ENCODE measurements at regions not wholly inside any gene's neighbourhood (a gene's known extent, or its start where the extent isn't known, plus 50 kb on each side); places are given as distances from the start of the nearest gene placed in this dataset.

DNA sequence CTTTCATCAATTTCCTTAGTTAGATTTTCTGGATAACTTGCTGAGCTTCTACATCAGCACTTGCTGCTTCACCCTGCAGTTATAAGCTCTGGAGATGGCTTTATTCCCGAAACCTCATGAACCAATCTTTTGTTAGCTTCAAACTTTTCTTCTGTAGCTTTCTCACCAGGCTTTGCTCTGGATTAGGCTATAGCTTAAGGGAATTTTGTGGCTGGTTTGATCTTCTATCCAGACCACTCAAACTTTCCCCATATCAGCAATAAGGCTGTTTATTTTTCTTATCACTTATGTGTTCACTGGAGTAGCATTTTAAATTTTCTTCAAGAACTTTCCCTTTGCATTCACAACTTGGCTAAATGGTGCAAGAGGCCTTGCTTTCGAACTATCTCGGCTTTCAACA is 1173.5 kb upstream of the NUDT12 start:
- CTCF ChIA-PET: no interaction called here

DNA sequence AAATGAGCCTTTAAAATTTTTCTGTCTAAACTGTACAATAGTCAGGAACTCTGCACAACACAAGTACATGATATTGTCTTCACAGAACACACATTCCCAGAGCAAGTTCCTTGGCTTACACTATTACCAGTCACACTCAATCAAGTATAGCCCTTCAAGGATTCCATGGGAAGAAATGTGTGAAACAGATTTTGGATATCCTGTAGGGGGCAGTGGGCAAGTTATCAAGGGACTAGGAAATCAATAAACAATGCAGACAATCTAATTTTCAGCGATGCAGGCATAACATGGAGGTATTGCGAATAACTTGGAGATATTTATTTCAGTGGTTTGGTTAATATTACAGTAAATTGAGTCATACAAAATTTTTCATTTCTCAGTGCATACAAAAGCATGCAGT is 1171.5 kb upstream of the NUDT12 start:
- Mint-ChIP-seq H3K4me1 (no peaks in the 10 kb centered on the region), H3K9me3 (ENCODE audit: low read depth) (peaks cover 7% of the 10 kb centered on the region), H3K27ac (no peak overlapping the region), H3K4me3 (no peak overlapping the region), H3K36me3 (ENCODE audit: low read depth) (no peaks in the 10 kb centered on the region), H3K27me3 (no peaks in the 10 kb centered on the region)
- intact Hi-C loops (cut with DNase I, micrococcal nuclease): no loop called here
- ChIA-PET CTCF (no interaction called here), POLR2A (no interaction called here)
- DNase-seq (no peak), ATAC-seq (no peak)

More for the DNA sequence above, 1173.5 kb upstream of the NUDT12 start:
- Mint-ChIP-seq H3K36me3 (ENCODE audit: low read depth) (no peaks in the 10 kb centered on the region), H3K9me3 (ENCODE audit: low read depth) (peaks cover 4% of the 10 kb centered on the region), H3K4me1 (no peaks in the 10 kb centered on the region), H3K27me3 (no peaks in the 10 kb centered on the region), H3K4me3 (no peak overlapping the region), H3K27ac (no peak overlapping the region)
- intact Hi-C loops (cut with DNase I, micrococcal nuclease): no loop called here
- POLR2A ChIA-PET: no interaction called here
- DNase-seq: no peak
- ATAC-seq: no peak

DNA sequence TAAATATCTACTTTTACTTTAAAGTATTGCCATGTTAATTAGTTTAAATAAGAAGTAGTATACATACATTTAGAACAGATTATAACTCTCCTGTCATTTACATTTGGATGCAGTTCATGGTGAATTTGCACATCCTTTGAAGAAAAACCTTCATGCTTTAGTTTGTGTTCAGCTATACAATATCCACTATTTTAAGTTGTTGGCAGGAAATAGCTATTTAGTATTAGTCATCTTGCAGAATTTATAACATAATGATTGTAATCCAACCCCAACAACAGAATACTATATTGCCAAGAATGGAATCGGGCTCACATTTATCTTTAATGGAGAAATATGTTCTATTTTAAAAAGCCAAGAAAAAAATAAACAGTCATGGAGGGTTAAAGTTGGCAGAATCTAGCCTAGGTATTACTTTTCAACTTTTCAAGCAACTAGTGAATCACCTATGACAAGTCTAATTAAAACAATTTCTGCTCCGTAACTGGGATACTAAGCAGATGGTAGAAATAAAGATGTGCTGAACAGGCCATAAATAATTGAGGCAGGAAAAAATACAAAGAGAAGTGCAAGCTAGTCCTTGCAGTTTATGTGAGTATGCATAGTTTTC is 1170.6 kb upstream of the NUDT12 start:
- Mint-ChIP-seq H3K4me1 (no peaks in the 10 kb centered on the region), H3K27me3 (no peaks in the 10 kb centered on the region), H3K27ac (no peak overlapping the region), H3K9me3 (ENCODE audit: low read depth) (peaks cover 8% of the 10 kb centered on the region), H3K4me3 (no peak overlapping the region), H3K36me3 (ENCODE audit: low read depth) (no peaks in the 10 kb centered on the region)
- DNase-seq (no peak), ATAC-seq (no peak)
- intact Hi-C loops (cut with DNase I, micrococcal nuclease): no loop called here
- ChIA-PET CTCF (no interaction called here), POLR2A (no interaction called here)

DNA sequence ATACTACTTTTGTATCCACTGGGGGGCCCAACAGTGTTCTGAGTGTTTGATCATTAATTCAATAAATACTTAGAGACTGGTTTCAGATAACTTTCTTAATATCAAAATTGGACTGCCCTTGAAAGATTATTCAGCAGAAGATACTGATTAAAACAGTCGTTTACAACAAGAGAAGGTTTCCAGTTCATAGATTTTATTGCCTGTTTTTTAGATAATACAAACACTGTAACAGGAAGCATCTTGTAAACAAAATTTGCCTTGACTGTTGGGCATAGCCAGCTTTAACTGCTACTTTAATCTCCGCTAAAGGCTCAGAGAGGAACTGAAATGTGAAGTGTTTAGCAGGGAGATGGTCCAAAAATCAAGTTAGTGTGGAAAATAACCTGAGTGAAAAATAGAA is 1168.7 kb upstream of the NUDT12 start:
- POLR2A ChIA-PET: no interaction called here
- CTCF ChIA-PET: no interaction called here
- no peak for ATAC-seq
- intact Hi-C loops (cut with DNase I, micrococcal nuclease): no loop called here
- Mint-ChIP-seq H3K4me3 (no peak overlapping the region), H3K4me1 (no peaks in the 10 kb centered on the region), H3K36me3 (ENCODE audit: low read depth) (no peaks in the 10 kb centered on the region), H3K9me3 (ENCODE audit: low read depth) (peaks cover 9% of the 10 kb centered on the region), H3K27me3 (no peaks in the 10 kb centered on the region), H3K27ac (no peak overlapping the region)
- no peak for DNase-seq

DNA sequence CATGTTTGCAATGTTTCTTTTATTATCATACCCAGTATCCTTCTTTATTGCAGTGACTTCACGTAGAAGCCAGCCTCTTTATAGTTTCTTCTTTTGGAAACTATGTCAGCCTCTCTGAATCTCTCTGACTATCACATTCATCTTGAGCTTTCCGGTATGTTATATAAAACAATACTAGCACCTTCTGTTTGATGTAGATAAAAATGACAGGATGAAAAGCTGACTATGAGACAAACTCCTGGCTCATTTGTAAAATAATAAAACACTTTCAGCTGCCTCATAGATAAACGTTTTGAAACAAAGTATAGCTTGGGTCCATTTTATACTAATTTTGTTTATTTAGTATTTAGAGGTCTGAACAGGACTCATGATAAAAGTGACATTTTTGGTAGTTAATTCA is 1145.4 kb upstream of the NUDT12 start:
- POLR2A ChIA-PET: no interaction called here
- no peaks in the 10 kb centered on the region for H3K4me1 Mint-ChIP-seq
- no peaks in the 10 kb centered on the region for H3K27me3 Mint-ChIP-seq
- intact Hi-C loops (cut with DNase I, micrococcal nuclease): no loop called here
- ATAC-seq: no peak
- no peak overlapping the region for H3K27ac Mint-ChIP-seq
- H3K36me3 Mint-ChIP-seq (ENCODE audit: low read depth): no peaks in the 10 kb centered on the region
- no peak overlapping the region for H3K4me3 Mint-ChIP-seq
- H3K9me3 Mint-ChIP-seq (ENCODE audit: low read depth): peaks cover 11% of the 10 kb centered on the region
- DNase-seq: no peak
- CTCF ChIA-PET: no interaction called here

DNA sequence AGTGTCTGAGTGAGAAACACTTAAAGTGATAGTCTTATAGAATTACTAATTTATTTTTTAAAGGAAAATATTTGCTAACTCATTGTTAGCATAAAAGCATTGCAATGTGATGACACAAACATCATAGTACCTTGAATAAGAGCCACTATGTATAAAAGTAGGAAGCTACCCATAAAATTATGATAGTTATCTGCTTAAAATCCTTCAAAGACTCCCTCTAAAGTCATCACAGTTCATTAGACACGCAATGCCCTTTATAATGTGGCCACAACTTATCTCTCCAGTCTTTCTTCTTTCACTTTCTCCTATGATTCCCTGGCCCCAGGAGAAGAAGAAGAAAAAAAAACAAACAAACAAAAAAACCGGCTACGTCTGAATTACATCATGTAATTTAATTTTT is 1144.0 kb upstream of the NUDT12 start:
- POLR2A ChIA-PET: no interaction called here
- no peak for DNase-seq
- Mint-ChIP-seq H3K4me1 (no peaks in the 10 kb centered on the region), H3K27ac (no peak overlapping the region), H3K36me3 (ENCODE audit: low read depth) (no peaks in the 10 kb centered on the region), H3K9me3 (ENCODE audit: low read depth) (peaks cover 6% of the 10 kb centered on the region), H3K4me3 (no peak overlapping the region), H3K27me3 (no peaks in the 10 kb centered on the region)
- intact Hi-C loops (cut with DNase I, micrococcal nuclease): no loop called here
- CTCF ChIA-PET: no interaction called here
- ATAC-seq: no peak

DNA sequence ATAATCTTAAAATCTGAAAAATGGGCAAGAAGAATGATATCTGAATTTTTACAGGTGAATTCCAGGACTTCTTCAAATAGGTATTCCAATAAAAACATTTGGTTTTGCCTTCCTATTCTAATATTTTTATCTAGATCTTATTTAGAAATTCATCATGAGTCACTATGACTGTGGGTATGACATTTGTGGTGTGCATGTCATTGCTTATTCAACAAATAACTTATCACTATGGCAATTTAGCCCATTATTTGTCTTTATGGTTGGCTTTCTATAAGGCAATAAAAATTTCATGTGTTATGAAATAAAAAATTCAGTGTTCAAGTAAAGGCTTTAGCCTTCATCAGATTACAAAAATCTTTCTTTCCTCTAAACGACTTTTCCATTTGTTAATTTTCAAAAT is 1139.6 kb upstream of the NUDT12 start:
- H3K4me3 Mint-ChIP-seq: no peak overlapping the region
- H3K36me3 Mint-ChIP-seq (ENCODE audit: low read depth): no peaks in the 10 kb centered on the region
- intact Hi-C loops (cut with DNase I, micrococcal nuclease): no loop called here
- H3K27me3 Mint-ChIP-seq: no peaks in the 10 kb centered on the region
- ATAC-seq: no peak
- no peaks in the 10 kb centered on the region for H3K4me1 Mint-ChIP-seq
- no peak for DNase-seq
- peaks cover 18% of the 10 kb centered on the region for H3K9me3 Mint-ChIP-seq (ENCODE audit: low read depth)
- CTCF ChIA-PET: no interaction called here
- H3K27ac Mint-ChIP-seq: no peak overlapping the region
- POLR2A ChIA-PET: no interaction called here

DNA sequence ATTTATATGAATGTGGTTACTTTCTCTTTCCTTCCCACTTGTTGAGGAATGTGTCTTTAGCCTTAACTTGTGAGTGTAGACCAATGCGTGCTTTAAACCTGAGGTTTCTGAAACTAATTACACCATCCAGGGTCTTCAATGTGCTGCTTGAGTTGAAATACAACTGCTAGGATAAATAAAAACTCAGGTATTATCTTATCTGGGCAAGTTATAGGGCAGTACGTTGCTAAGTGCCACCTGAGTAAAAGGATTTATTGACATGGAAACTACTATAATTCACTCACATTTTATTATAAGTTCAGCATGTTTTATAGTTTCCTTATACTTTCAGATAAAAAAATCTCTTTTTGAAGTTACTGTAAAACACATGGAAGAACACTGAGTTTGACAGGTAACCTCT is 1136.8 kb upstream of the NUDT12 start:
- ChIA-PET POLR2A (no interaction called here), CTCF (no interaction called here)
- no peak for ATAC-seq

DNA sequence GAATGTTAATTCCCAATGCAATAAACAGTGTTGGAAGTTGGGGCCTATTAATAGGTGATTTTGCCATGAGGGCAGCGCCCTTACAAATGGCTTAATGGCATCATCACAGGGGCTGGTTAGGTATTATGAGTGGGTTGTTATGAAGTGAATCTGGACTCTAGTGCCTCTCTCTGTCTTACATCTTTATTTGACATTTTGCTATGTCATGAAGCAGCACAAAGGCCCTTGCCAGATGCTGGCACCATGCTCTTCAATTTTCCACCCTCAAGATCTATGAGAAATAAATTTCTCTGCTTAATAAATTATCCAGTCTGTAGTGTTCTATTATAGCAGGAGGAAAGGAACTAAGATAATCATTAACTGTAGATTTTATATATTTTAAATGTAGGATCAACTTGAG is 1098.7 kb upstream of the NUDT12 start:
- intact Hi-C loops (cut with DNase I, micrococcal nuclease): no loop called here
- CTCF ChIA-PET: no interaction called here
- POLR2A ChIA-PET: no interaction called here
- H3K27me3 Mint-ChIP-seq: no peaks in the 10 kb centered on the region
- H3K9me3 Mint-ChIP-seq (ENCODE audit: low read depth): peaks cover 12% of the 10 kb centered on the region
- DNase-seq (no peak), ATAC-seq (no peak)
- no peak overlapping the region for H3K27ac Mint-ChIP-seq
- no peak overlapping the region for H3K4me3 Mint-ChIP-seq
- H3K36me3 Mint-ChIP-seq (ENCODE audit: low read depth): no peaks in the 10 kb centered on the region
- no peaks in the 10 kb centered on the region for H3K4me1 Mint-ChIP-seq

More for the DNA sequence above, 1136.8 kb upstream of the NUDT12 start:
- no peaks in the 10 kb centered on the region for H3K27me3 Mint-ChIP-seq
- no peak overlapping the region for H3K4me3 Mint-ChIP-seq
- no peak for DNase-seq
- intact Hi-C loops (cut with DNase I, micrococcal nuclease): no loop called here
- H3K27ac Mint-ChIP-seq: no peak overlapping the region
- peaks cover 24% of the 10 kb centered on the region for H3K9me3 Mint-ChIP-seq (ENCODE audit: low read depth)
- H3K4me1 Mint-ChIP-seq: no peaks in the 10 kb centered on the region
- no peaks in the 10 kb centered on the region for H3K36me3 Mint-ChIP-seq (ENCODE audit: low read depth)

DNA sequence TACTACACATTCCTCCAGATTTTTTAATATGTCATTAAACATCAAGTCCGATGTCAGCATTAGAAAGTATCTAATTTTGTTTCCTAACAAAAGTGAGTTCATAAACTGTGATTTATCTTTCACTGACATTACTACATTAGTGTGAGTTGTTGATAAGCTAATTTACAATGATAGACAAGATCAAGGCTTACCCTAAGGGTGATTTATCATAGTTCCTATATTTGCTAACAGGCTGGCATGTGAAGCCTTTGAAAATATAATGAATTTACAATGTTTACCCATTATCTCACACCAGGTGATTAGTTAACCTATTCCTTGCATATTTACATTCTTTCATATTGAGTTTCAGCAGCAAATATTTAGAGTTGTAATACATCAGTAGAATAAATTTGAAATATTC is 1096.9 kb upstream of the NUDT12 start:
- ChIA-PET CTCF (no interaction called here), POLR2A (no interaction called here)
- Mint-ChIP-seq H3K4me1 (no peaks in the 10 kb centered on the region), H3K4me3 (no peak overlapping the region), H3K27ac (no peak overlapping the region), H3K9me3 (ENCODE audit: low read depth) (peaks cover 18% of the 10 kb centered on the region), H3K27me3 (no peaks in the 10 kb centered on the region), H3K36me3 (ENCODE audit: low read depth) (no peaks in the 10 kb centered on the region)
- intact Hi-C loops (cut with DNase I, micrococcal nuclease): no loop called here
- ATAC-seq (no peak), DNase-seq (no peak)

DNA sequence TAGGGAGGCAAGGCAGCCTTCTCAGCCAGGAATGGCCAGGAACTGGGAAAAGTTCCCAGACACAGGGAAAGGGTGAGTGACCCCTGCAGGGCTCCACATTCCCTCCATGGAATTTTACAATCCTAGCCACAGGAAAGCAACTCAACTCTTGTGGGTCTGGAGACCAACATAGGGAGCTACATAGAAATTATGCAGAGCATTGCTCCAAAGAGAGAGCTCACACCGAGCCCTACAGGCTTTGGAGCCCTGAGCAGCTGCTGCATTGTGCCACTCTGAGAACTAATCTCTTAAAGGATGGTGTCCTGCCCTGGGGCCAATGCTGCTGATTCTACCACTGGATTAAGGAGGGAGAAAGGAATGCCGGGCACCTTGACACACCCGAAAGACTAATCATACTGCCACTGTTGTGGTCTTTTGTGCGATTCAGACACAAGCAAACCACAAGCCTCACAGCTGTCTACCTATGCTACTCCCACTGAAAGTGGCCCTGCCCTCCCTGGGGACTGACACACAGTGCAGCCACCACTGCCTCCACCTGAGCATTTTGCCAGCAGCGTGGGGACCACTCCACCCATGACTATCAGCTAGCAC is 1089.8 kb upstream of the NUDT12 start:
- Mint-ChIP-seq H3K4me1 (no peaks in the 10 kb centered on the region), H3K27me3 (no peaks in the 10 kb centered on the region), H3K36me3 (ENCODE audit: low read depth) (no peaks in the 10 kb centered on the region), H3K9me3 (ENCODE audit: low read depth) (peaks cover 19% of the 10 kb centered on the region), H3K27ac (no peak overlapping the region), H3K4me3 (no peak overlapping the region)
- intact Hi-C loops (cut with DNase I, micrococcal nuclease): no loop called here
- DNase-seq: no peak
- ChIA-PET POLR2A (no interaction called here), CTCF (no interaction called here)
- ATAC-seq: no peak

DNA sequence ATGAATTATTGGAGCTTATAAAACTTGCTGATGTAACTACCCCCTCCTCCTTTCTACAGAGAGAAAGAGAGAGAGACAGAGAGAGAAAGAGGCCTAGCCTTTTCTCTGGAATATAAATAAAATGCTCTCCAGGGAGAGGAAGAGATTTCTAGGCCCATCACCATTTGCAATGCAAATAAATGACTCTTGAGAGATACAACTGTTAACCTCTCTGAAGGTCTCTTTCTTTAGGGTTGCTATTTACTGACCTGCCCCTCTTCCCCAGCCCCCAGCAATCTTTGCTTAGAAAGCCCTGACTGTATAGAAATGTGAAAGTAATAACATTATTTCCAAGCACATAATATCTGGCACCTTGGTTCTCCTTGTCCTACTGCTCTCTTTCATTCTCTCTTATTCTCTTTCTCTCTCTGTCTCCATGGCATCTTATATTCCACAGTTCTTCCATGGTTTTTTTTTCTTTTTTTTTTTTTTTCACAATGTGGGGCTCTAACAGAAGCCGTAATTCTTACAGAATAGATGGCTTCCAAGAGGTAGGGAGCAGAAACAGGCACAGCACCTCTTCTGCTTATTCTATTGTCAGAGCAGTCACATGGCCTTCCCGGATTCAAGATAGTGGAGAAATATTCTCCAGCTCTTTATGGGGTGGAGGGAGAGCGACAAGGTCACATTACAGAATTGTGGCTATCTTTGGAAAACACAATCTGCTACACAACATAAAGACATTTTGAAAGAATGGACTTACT is 1087.9 kb upstream of the NUDT12 start:
- H3K27me3 Mint-ChIP-seq: no peaks in the 10 kb centered on the region
- H3K4me3 Mint-ChIP-seq: no peak overlapping the region

More for the DNA sequence above, 1087.9 kb upstream of the NUDT12 start:
- Mint-ChIP-seq H3K27ac (no peak overlapping the region), H3K4me1 (no peaks in the 10 kb centered on the region), H3K9me3 (ENCODE audit: low read depth) (peaks cover 10% of the 10 kb centered on the region), H3K36me3 (ENCODE audit: low read depth) (no peaks in the 10 kb centered on the region)
- ATAC-seq (no peak), DNase-seq (no peak)
- CTCF ChIA-PET: no interaction called here
- POLR2A ChIA-PET: interaction anchor here (0.6 kb wide), 1 partner anchor 516 kb away, joined by 6 read pairs; no protein-coding TSS in a partner anchor
- intact Hi-C loops (cut with DNase I, micrococcal nuclease): no loop called here
